ENCODE measurements at regions not wholly inside any gene's neighbourhood (a gene's known extent, or its start where the extent isn't known, plus 50 kb on each side); places are given as distances from the start of the nearest gene placed in this dataset.

GRCh38 chr20:57788936-57789613, 79.3 kb upstream of the PMEPA1 start:
- Histone ChIP-seq H3K27ac (ENCODE audit: control insufficient read depth, insufficient read depth) (no peak overlapping the region), H3K4me2 (ENCODE audit: control insufficient read depth, insufficient read depth) (no peak overlapping the region), H3K4me3 (no peak overlapping the region), H3K36me3 (ENCODE audit: control insufficient read depth in 2 of 2, insufficient read depth in 2 of 2, low read length in 1 of 2) (no peaks in the 10 kb centered on the region), H3K9me3 (replicated peaks; ENCODE audit: control insufficient read depth, insufficient read depth, low read length) (no peaks in the 10 kb centered on the region), H3K79me2 (ENCODE audit: control insufficient read depth, insufficient read depth, low read length) (no peaks in the 10 kb centered on the region), H3K27me3 (replicated peaks in 1 of 2; ENCODE audit: control insufficient read depth in 2 of 2, insufficient read depth in 2 of 2, low read length in 1 of 2) (peaks cover 0 to 1% of the 10 kb centered on the region in 2 experiments; a peak in 1 of 4 replicates), H2AFZ (ENCODE audit: control insufficient read depth, low read depth, low read length) (no peak overlapping the region), H3K9ac (ENCODE audit: control insufficient read depth, insufficient read depth, low read length) (no peak overlapping the region), H4K20me1 (ENCODE audit: control insufficient read depth, insufficient read depth) (no peaks in the 10 kb centered on the region), H3K4me1 (ENCODE audit: control insufficient read depth, insufficient read depth, low read length) (no peaks in the 10 kb centered on the region)
- ATAC-seq = no peak
- FAIRE-seq = no peak
- DNase-seq (ENCODE audit: low read depth, low spot score) = no peak
- RAD21 ChIA-PET (ENCODE audit: unreplicated experiment) = no interaction called here
- WGBS (ENCODE audit: insufficient coverage, insufficient replicate concordance, low lambda C conversion rate, missing lambda C conversion rate) = 33% methylated on average over 19 of the region's 19 CpGs
- no TSS peak for BruUV-seq (replicated peaks)
- intact Hi-C loops (cut with micrococcal nuclease; ENCODE audit: unreplicated experiment) = no loop called here
- POLR2A ChIA-PET = no interaction called here
- TF ChIP-seq NR2C2 (IDR thresholded peaks at IDR 0.05; ENCODE audit: borderline replicate concordance, control insufficient read depth, insufficient read length, low read depth) = no peak
- no peak for TF ChIP-seq BHLHE40 (IDR thresholded peaks at IDR 0.05; ENCODE audit: borderline replicate concordance in 1 of 2, low read depth in 2 of 2, low read length in 1 of 2)
- no peak for TF ChIP-seq WRNIP1 (IDR thresholded peaks at IDR 0.05; ENCODE audit: borderline replicate concordance, low read depth, low read length)
- TF ChIP-seq RB1 (IDR thresholded peaks at IDR 0.05; ENCODE audit: borderline replicate concordance) = no peak
- no peak for TF ChIP-seq SMARCA5 (IDR thresholded peaks at IDR 0.05)
- TF ChIP-seq SPI1 (IDR thresholded peaks at IDR 0.05; ENCODE audit: borderline replicate concordance, insufficient read depth, low read depth, low read length) = no peak
- no peak for TF ChIP-seq ATF2 (IDR thresholded peaks at IDR 0.05; ENCODE audit: low read length)
- TF ChIP-seq ZZZ3 (IDR thresholded peaks at IDR 0.05; ENCODE audit: control insufficient read depth, insufficient read length, low read depth) = no peak
- TF ChIP-seq MXI1 (IDR thresholded peaks at IDR 0.05; ENCODE audit: low read depth, low read length) = no peak
- TF ChIP-seq MTA2 (IDR thresholded peaks at IDR 0.05; ENCODE audit: low read depth) = no peak
- no peak for TF ChIP-seq GABPA (IDR thresholded peaks at IDR 0.05; ENCODE audit: low read depth)
- no peak for TF ChIP-seq ZBTB11 (CRISPR knock-in tag; IDR thresholded peaks at IDR 0.05)
- no peak for TF ChIP-seq PRDM15 (CRISPR knock-in tag; IDR thresholded peaks at IDR 0.05)
- TF ChIP-seq FOS (IDR thresholded peaks at IDR 0.05; ENCODE audit: borderline replicate concordance, extremely low read depth, insufficient read length) = no peak
- CTCF ChIA-PET = no interaction called here
- SMC1A ChIA-PET (ENCODE audit: uncharacterized antibody, unreplicated experiment) = no interaction called here
- in situ Hi-C loops (cut with MboI) = no loop called here

Measured in GM12878 (cell line).